Lung (tissue), 11 donors: ENCODE measurements at regions not wholly inside any gene's neighbourhood (a gene's known extent, or its start where the extent isn't known, plus 50 kb on each side); places are given as distances from the start of the nearest gene placed in this dataset.

Source experiments
- ATAC-seq: fragments of 200-7000 bp; cut with Tn5 transposase; one replicate; pipeline ENCODE4 v1.9.1; 2020; ENCODE audit warnings: moderate number of reproducible peaks; ENCODE audit not compliant: insufficient read depth, low FRiP score
- DNase-seq, 3 donors: peaks; one replicate each; pipeline ENCODE4 v3.0.0-alpha.2; 2013 to 2017
- H3K27ac ChIP-seq, 2 donors: one replicate each; pipeline ENCODE4 v1.5.1; 2013; ENCODE audit warnings: mild to moderate bottlenecking in 2 of 2, moderate library complexity in 2 of 2, control low read depth in 1 of 2, inconsistent platforms in 1 of 2, low read depth in 1 of 2, low read length in 1 of 2
- H3K27me3 ChIP-seq, 3 donors: one replicate each; pipeline ENCODE4 v1.5.1; 2013; ENCODE audit warnings: low read length in 2 of 3; ENCODE audit not compliant: control insufficient read depth in 3 of 3, insufficient read depth in 3 of 3
- H3K36me3 ChIP-seq, 4 donors: one replicate each; pipeline ENCODE4 v1.5.1; 2013; ENCODE audit warnings: low read length in 4 of 4, mild to moderate bottlenecking in 1 of 4, moderate library complexity in 1 of 4; ENCODE audit not compliant: control insufficient read depth in 4 of 4, insufficient read depth in 4 of 4
- H3K4me1 ChIP-seq, 5 donors: one replicate each; pipeline ENCODE4 v1.5.1; 2013; ENCODE audit warnings: low read length in 5 of 5, mild to moderate bottlenecking in 2 of 5, moderate library complexity in 1 of 5; ENCODE audit not compliant: control insufficient read depth in 5 of 5, insufficient read depth in 5 of 5
- H3K4me3 ChIP-seq: one replicate; pipeline ENCODE4 v1.5.1; 2013; ENCODE audit warnings: mild to moderate bottlenecking, control low read depth, moderate library complexity
- H3K9ac ChIP-seq, 2 donors: one replicate each; pipeline ENCODE4 v1.5.1; 2013; ENCODE audit warnings: low read length in 2 of 2, control low read depth in 1 of 2; ENCODE audit not compliant: insufficient read depth in 1 of 2
- H3K9me3 ChIP-seq, 4 donors: one replicate each; pipeline ENCODE4 v1.5.1; 2013; ENCODE audit warnings: low read length in 3 of 4, mild to moderate bottlenecking in 1 of 4, moderate library complexity in 1 of 4; ENCODE audit not compliant: control insufficient read depth in 4 of 4, insufficient read depth in 3 of 4
- CTCF ChIP-seq: IDR thresholded peaks from 2 replicates; pipeline ENCODE4 v1.5.1; 2012; ENCODE audit warnings: mild to moderate bottlenecking; ENCODE audit errors: control extremely low read depth, extremely low read depth
- WGBS, 2 donors: extraction: QIAGEN DNeasy Blood & Tissue Kit; methylation state at CpG; one replicate each; pipeline ENCODE4 v1.1.7; 2013; 5-methylcytosine and 5-hydroxymethylcytosine counted together
- donor health status: control.
- donor health status: control.
- donor health status: Bipolar disorder and iron deficiency.
- donor health status: healthy.
- donor health status: DM: yes; HTN: yes; CAD: no.

GRCh38 chr6:144510859-144511258 lies 225.7 kb downstream of the UTRN start:
- no peaks in the 10 kb centered on the region for H3K9me3 ChIP-seq
- H3K4me1 ChIP-seq, result no peaks in the 10 kb centered on the region
- H3K4me3 ChIP-seq, result no peak overlapping the region
- peaks cover 0 to 16% (median 13%) of the 10 kb centered on the region in 4 donors for H3K36me3 ChIP-seq
- ATAC-seq (no peak), DNase-seq (no peak)
- H3K27ac ChIP-seq, result no peak overlapping the region
- H3K9ac ChIP-seq, result no peak overlapping the region
- TF ChIP-seq CTCF, result no peak
- 77 to 86% methylated on average over 4 of the region's 4 CpGs for WGBS, 2 donors
- H3K27me3 ChIP-seq, result no peaks in the 10 kb centered on the region

GRCh38 chr6:144515761-144516160 lies 230.6 kb downstream of the UTRN start:
- no peak for DNase-seq
- TF ChIP-seq CTCF, result no peak
- H3K27me3 ChIP-seq, result no peaks in the 10 kb centered on the region
- WGBS, 2 donors, result 81 to 88% methylated on average over 5 of the region's 5 CpGs
- no peak overlapping the region for H3K27ac ChIP-seq
- H3K9me3 ChIP-seq, result no peaks in the 10 kb centered on the region
- no peaks in the 10 kb centered on the region for H3K4me1 ChIP-seq
- H3K36me3 ChIP-seq, result peaks cover 3 to 27% (median 14%) of the 10 kb centered on the region in 4 donors
- no peak overlapping the region for H3K9ac ChIP-seq
- H3K4me3 ChIP-seq, result no peak overlapping the region
- no peak for ATAC-seq

- Histone ChIP-seq H3K27me3 (no peaks in the 10 kb centered on the region), H3K36me3 (peaks cover 3 to 21% (median 12%) of the 10 kb centered on the region in 4 donors), H3K4me3 (no peak overlapping the region), H3K9ac (no peak overlapping the region), H3K9me3 (no peaks in the 10 kb centered on the region), H3K4me1 (no peaks in the 10 kb centered on the region), H3K27ac (no peak overlapping the region)
- TF ChIP-seq CTCF, result no peak
- DNase-seq (peak in 2 of 3 donors; percentile 13 to 46), ATAC-seq (no peak)
- 76 to 86% methylated on average over 4 of the region's 4 CpGs for WGBS, 2 donors
Observed at GRCh38 chr6:144519426-144519825, 234.3 kb downstream of the UTRN start.

- 94 to 96% methylated on average over 9 of the region's 9 CpGs for WGBS, 2 donors
- Histone ChIP-seq H3K4me3 (no peak overlapping the region), H3K27ac (no peak overlapping the region), H3K9me3 (no peaks in the 10 kb centered on the region), H3K9ac (no peak overlapping the region), H3K27me3 (no peaks in the 10 kb centered on the region), H3K36me3 (peaks cover 0 to 25% (median 12%) of the 10 kb centered on the region in 4 donors), H3K4me1 (no peaks in the 10 kb centered on the region)
- DNase-seq (no peak), ATAC-seq (no peak)
- no peak for TF ChIP-seq CTCF
Observed at GRCh38 chr6:144528743-144529425, 243.7 kb downstream of the UTRN start.
